ENCODE measurements at regions not wholly inside any gene's neighbourhood (a gene's known extent, or its start where the extent isn't known, plus 50 kb on each side); places are given as distances from the start of the nearest gene placed in this dataset.

DNA sequence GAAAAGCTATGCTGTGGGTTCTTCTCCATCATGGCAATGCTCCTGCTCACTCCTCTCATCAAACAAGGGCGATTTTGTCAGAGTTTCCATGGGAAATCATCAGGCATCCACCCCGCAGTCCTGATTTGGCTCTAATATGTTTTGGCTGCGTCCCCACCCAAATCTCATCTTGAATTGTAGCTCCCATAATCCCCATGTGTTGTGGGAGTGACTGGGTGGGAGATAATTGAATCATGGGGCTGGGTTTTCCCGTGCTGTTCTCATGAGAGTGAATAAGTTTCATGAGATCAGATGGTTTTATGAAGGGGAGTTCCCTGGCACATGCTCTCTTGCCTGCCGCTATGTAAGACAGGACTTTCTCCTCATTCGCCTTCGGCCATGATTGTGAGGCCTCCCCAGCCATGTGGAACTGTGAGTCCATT lies 163.8 kb downstream of the GADD45G start:
- Histone ChIP-seq H4K20me1 (ENCODE audit: insufficient read depth, low read length) (no peaks in the 10 kb centered on the region), H3K79me2 (ENCODE audit: insufficient read depth, low read length) (no peaks in the 10 kb centered on the region), H3K36me3 (ENCODE audit: insufficient read depth, low read length) (no peaks in the 10 kb centered on the region), H3K4me2 (ENCODE audit: low read length) (no peak overlapping the region), H3K9ac (ENCODE audit: low read length) (no peak overlapping the region), H3K4me1 (ENCODE audit: insufficient read depth, low read length, severe bottlenecking) (no peaks in the 10 kb centered on the region), H3K9me2 (ENCODE audit: low read depth, low read length) (no peaks in the 10 kb centered on the region), H2AFZ (ENCODE audit: low read length) (no peak overlapping the region), H3K27me3 (ENCODE audit: insufficient read depth, low read length) (no peaks in the 10 kb centered on the region), H3K4me3 (ENCODE audit: low read depth, low read length, poor library complexity, severe bottlenecking) (no peak overlapping the region), H3F3A (ENCODE audit: insufficient read depth, low read length) (no peaks in the 10 kb centered on the region), H3K27ac (ENCODE audit: low read depth, low read length, poor library complexity, severe bottlenecking) (no peak overlapping the region), H3K9me3 (ENCODE audit: low read length) (no peaks in the 10 kb centered on the region)
- no peak for TF ChIP-seq EZH2 (IDR thresholded peaks at IDR 0.05; ENCODE audit: borderline replicate concordance, low read length)
- TF ChIP-seq, protein P1, sequence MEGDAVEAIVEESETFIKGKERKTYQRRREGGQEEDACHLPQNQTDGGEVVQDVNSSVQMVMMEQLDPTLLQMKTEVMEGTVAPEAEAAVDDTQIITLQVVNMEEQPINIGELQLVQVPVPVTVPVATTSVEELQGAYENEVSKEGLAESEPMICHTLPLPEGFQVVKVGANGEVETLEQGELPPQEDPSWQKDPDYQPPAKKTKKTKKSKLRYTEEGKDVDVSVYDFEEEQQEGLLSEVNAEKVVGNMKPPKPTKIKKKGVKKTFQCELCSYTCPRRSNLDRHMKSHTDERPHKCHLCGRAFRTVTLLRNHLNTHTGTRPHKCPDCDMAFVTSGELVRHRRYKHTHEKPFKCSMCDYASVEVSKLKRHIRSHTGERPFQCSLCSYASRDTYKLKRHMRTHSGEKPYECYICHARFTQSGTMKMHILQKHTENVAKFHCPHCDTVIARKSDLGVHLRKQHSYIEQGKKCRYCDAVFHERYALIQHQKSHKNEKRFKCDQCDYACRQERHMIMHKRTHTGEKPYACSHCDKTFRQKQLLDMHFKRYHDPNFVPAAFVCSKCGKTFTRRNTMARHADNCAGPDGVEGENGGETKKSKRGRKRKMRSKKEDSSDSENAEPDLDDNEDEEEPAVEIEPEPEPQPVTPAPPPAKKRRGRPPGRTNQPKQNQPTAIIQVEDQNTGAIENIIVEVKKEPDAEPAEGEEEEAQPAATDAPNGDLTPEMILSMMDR (IDR thresholded peaks at IDR 0.05; ENCODE audit: low read length), result no peak

DNA sequence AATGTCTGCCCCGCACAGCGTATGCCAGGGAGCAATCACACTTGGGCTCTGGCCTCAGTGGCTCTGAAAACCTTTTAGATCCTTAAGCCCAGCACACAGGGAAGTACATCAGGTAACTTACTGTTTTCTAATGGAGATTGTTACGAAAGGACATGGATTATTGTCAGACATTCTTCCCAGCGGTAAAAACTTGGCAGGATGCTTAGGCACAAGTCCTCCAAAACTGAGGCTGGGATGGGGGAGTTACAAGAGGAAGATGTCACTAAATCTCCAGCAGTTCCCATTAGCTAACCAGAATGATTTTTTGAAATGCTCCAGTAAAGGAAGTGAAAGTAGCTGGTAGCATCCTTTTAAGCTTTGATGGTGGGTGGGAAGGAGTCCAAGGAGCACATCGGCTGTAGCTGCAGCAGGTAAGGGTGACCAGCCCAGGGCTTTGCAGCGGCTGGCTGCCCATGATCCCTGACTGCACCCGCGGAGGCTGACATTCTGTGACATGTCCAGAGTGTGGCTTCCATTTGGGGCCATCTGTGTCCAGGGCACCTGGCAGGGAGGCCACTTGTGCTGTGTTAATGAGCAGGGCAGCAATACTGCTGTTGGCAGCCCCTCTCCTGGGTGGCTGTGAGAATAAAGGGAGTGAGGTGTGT lies 165.8 kb downstream of the GADD45G start:
- H3K9me3 ChIP-seq (ENCODE audit: low read length), result no peaks in the 10 kb centered on the region
- H4K20me1 ChIP-seq (ENCODE audit: insufficient read depth, low read length), result no peaks in the 10 kb centered on the region

DNA sequence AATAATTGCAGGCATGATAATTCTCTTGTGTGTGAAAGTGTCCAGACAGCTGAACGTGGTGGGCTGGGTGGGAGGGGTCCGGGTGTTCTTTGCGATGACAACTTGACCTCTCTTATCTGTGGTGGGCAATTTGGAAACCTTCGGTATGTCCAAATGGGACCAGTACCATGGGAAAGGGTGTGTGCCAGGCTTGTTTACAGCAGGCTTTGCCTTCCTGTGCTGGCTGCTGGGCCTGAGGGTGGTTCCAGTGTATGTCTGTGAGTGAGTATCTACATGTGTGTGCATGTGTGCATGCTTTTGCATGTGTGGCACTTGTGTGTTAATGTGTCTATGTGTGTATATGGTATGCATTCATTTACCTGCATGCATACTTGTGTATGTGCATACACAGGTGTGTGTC lies 166.4 kb downstream of the GADD45G start:
- no peaks in the 10 kb centered on the region for H3K9me2 ChIP-seq (ENCODE audit: low read depth, low read length)
- no peaks in the 10 kb centered on the region for H3K79me2 ChIP-seq (ENCODE audit: insufficient read depth, low read length)
- H3K4me1 ChIP-seq (ENCODE audit: insufficient read depth, low read length, severe bottlenecking), result no peaks in the 10 kb centered on the region
- H3K4me3 ChIP-seq (ENCODE audit: low read depth, low read length, poor library complexity, severe bottlenecking), result no peak overlapping the region
- H3K9me3 ChIP-seq (ENCODE audit: low read length), result no peaks in the 10 kb centered on the region
- no peaks in the 10 kb centered on the region for H3F3A ChIP-seq (ENCODE audit: insufficient read depth, low read length)
- H3K27ac ChIP-seq (ENCODE audit: low read depth, low read length, poor library complexity, severe bottlenecking), result no peak overlapping the region
- H4K20me1 ChIP-seq (ENCODE audit: insufficient read depth, low read length), result no peaks in the 10 kb centered on the region
- no peaks in the 10 kb centered on the region for H3K36me3 ChIP-seq (ENCODE audit: insufficient read depth, low read length)
- H2AFZ ChIP-seq (ENCODE audit: low read length), result no peak overlapping the region
- TF ChIP-seq EZH2 (IDR thresholded peaks at IDR 0.05; ENCODE audit: borderline replicate concordance, low read length), result no peak
- no peaks in the 10 kb centered on the region for H3K27me3 ChIP-seq (ENCODE audit: insufficient read depth, low read length)
- H3K9ac ChIP-seq (ENCODE audit: low read length), result no peak overlapping the region
- H3K4me2 ChIP-seq (ENCODE audit: low read length), result no peak overlapping the region

More for the DNA sequence above, 165.8 kb downstream of the GADD45G start:
- Histone ChIP-seq H3K27me3 (ENCODE audit: insufficient read depth, low read length) (no peaks in the 10 kb centered on the region), H3K9me2 (ENCODE audit: low read depth, low read length) (no peaks in the 10 kb centered on the region), H2AFZ (ENCODE audit: low read length) (no peak overlapping the region), H3K4me3 (ENCODE audit: low read depth, low read length, poor library complexity, severe bottlenecking) (no peak overlapping the region), H3K9ac (ENCODE audit: low read length) (no peak overlapping the region), H3K4me1 (ENCODE audit: insufficient read depth, low read length, severe bottlenecking) (no peaks in the 10 kb centered on the region), H3K27ac (ENCODE audit: low read depth, low read length, poor library complexity, severe bottlenecking) (no peak overlapping the region), H3K4me2 (ENCODE audit: low read length) (no peak overlapping the region), H3K79me2 (ENCODE audit: insufficient read depth, low read length) (no peaks in the 10 kb centered on the region), H3K36me3 (ENCODE audit: insufficient read depth, low read length) (no peaks in the 10 kb centered on the region), H3F3A (ENCODE audit: insufficient read depth, low read length) (no peaks in the 10 kb centered on the region)
- no peak for TF ChIP-seq EZH2 (IDR thresholded peaks at IDR 0.05; ENCODE audit: borderline replicate concordance, low read length)
- TF ChIP-seq, protein P1 (IDR thresholded peaks at IDR 0.05; ENCODE audit: low read length), result no peak

DNA sequence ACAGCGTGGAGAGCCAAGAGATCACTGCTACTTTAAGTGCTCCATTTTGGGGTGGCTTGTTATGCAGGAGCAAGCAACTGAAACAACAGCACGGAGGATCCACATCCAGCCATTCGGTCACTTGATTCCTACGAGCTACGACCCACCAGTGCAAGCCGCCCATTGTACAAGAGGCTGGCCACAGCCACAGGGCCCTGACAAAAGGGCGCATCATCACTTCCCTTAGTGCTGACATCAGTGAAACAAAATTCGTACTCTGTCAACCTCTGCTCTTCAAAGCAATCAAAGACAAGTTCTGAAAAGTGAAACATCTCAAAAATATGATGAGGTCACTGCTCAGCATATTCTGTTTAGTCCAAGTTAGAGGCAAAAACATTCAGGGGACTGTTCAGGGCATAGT lies 168.4 kb downstream of the GADD45G start:
- Histone ChIP-seq H3K4me1 (ENCODE audit: insufficient read depth, low read length, severe bottlenecking) (no peaks in the 10 kb centered on the region), H3F3A (ENCODE audit: insufficient read depth, low read length) (no peaks in the 10 kb centered on the region), H3K4me2 (ENCODE audit: low read length) (no peak overlapping the region), H3K27ac (ENCODE audit: low read depth, low read length, poor library complexity, severe bottlenecking) (no peak overlapping the region), H3K9me3 (ENCODE audit: low read length) (no peaks in the 10 kb centered on the region), H3K27me3 (ENCODE audit: insufficient read depth, low read length) (no peaks in the 10 kb centered on the region), H3K36me3 (ENCODE audit: insufficient read depth, low read length) (no peaks in the 10 kb centered on the region), H3K9ac (ENCODE audit: low read length) (no peak overlapping the region), H3K79me2 (ENCODE audit: insufficient read depth, low read length) (no peaks in the 10 kb centered on the region), H4K20me1 (ENCODE audit: insufficient read depth, low read length) (no peaks in the 10 kb centered on the region), H3K9me2 (ENCODE audit: low read depth, low read length) (no peaks in the 10 kb centered on the region), H2AFZ (ENCODE audit: low read length) (no peak overlapping the region), H3K4me3 (ENCODE audit: low read depth, low read length, poor library complexity, severe bottlenecking) (no peak overlapping the region)
- no peak for TF ChIP-seq EZH2 (IDR thresholded peaks at IDR 0.05; ENCODE audit: borderline replicate concordance, low read length)
- TF ChIP-seq, protein P1 (IDR thresholded peaks at IDR 0.05; ENCODE audit: low read length), result no peak

All from OCI-LY1 (cell line).